Stimulated activated naive CD4-positive, alpha-beta T cell treated with Interleukin-2 at 50 U/mL for 16 hours (primary cell): ENCODE measurements at regions not wholly inside any gene's neighbourhood (a gene's known extent, or its start where the extent isn't known, plus 50 kb on each side); places are given as distances from the start of the nearest gene placed in this dataset.

ENCODE experiments used
- DNase-seq: peaks from one replicate; lab custom pipeline; 2025; lab: John Stamatoyannopoulos, UW

DNA sequence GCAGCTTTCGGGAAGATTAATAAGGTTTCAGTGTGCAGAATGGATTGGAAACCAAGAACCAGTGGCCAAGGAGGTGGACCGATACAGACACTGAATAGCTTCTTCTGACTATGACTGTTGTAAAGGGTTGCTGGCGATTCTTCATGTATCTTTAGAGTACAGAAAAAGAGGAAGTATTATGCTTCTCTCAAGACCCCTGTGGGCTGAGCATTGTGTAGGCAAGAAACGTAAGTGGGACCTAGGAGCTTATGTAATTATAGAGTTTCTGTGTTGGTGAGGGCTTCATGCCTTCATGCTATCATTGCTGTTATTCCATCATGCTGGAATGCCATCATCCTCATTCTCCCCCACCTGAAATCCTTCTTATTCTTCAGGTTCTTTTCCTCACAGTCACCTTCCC, 105.4 kb upstream of the AKIRIN2 start:
- DNase-seq = no peak

DNA sequence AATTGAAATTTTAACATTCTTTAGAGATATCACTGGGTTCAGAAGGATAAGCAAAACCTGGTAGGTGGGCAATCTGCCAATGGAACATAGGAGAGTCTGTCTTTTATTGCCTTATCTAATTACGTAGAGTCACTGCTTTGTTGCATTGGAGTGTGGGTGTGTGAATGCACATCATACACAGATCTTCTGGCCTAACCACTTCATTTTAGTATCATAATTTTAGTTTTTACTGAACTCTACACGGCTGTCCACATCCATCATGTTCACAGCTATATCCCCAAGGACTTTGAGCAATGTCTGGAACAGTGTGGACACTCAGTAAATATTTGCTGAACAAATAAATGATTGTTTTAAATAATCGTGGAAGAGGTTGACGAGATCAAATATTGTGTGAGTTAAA, 104.6 kb upstream of the AKIRIN2 start:
- DNase-seq = no peak

DNA sequence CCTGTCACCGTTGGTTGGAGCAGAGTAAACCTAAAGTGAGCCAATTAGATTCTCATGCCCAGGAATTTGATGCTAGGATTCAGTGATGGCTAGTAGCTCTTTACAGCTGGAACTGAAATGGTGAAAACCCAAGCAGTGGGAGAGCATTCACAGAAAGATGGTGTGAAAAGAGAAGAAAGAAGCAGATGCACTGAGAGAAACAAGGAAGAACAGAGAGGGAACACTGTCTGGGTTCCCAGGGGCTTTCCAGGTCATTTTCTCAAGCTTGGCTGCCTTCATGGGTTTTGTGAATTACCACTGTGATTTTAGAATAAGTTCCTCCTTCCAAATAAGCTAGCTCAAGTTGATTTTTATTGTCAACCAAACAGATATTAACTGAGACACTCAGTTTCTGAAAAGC, 104.1 kb upstream of the AKIRIN2 start:
- DNase-seq = no peak

DNA sequence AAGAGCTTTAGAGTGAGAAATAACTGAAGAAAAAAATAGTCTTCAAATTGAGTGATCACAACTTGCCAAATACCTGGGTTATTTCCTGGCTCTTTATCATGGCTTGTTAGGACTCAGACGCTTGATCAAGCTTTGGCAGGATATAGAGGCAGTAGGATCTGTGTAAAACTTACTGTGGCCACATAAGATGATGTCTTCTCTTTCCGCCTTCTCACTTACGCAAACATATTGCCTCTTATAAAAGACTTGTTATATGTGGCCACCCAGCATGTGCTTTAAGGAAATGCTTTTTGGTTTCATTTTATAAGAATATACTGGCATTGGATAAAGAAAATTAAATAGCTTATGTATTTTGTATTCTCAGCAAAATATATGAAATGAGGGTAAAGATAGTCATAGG, 101.8 kb upstream of the AKIRIN2 start:
- DNase-seq = no peak

DNA sequence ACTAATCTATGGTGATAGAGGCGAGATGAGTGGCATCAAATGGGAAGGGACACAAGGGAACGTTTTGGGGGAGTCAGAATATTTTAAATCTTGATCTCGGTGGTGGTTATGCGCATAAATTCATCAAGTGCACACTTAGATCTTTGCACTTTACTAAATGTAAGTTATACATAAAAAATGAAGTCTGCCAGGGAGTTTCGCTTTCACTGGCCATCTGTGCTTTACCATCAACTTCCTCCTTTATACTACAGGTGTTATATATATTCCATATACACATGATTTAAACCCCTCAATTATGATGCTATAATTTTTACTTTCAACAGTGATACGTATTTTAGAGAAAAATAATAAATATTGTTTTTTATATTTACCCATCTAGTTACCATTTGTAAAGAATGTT, 97.6 kb upstream of the AKIRIN2 start:
- DNase-seq = no peak

DNA sequence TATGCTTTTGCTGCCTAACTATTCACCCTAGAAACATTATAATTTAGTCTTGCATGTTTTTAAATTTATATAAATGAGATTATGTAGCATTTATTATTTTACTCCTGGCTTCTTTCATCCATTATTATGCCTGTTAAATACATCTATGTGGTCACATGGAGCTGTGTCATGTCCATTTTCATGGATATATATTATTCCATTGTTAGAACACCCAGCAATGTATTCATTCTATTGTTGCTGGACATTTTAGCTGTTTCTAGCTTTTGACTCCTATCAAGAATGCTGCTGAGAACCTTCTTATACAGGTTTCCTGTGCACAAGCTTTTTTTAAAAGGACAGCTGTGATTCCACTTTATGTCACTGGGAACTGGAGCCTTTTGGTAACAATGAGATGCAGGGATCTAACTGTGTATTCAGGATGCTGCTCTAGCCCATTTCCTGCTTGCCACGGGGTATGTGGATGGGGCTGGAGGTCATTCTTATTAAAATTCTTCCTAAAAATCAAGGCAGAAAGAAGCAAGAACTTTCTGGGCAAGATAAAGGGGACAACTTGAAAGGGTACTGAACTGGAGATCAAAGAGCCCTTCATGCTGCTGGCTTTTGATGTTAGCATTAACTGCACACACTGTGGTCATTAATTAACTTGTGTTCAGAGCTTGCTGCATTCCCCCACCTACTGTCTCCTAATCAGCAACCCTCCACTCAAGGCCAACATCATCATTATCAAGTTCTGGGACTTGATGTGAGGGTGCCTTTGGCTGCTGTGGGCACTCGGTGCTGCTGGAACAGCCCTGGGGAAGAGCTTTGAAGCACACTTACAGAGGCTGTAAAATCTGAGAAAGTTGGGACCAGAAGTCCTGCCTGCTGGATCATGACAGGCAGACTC, 96.6 kb upstream of the AKIRIN2 start:
- DNase-seq = no peak

DNA sequence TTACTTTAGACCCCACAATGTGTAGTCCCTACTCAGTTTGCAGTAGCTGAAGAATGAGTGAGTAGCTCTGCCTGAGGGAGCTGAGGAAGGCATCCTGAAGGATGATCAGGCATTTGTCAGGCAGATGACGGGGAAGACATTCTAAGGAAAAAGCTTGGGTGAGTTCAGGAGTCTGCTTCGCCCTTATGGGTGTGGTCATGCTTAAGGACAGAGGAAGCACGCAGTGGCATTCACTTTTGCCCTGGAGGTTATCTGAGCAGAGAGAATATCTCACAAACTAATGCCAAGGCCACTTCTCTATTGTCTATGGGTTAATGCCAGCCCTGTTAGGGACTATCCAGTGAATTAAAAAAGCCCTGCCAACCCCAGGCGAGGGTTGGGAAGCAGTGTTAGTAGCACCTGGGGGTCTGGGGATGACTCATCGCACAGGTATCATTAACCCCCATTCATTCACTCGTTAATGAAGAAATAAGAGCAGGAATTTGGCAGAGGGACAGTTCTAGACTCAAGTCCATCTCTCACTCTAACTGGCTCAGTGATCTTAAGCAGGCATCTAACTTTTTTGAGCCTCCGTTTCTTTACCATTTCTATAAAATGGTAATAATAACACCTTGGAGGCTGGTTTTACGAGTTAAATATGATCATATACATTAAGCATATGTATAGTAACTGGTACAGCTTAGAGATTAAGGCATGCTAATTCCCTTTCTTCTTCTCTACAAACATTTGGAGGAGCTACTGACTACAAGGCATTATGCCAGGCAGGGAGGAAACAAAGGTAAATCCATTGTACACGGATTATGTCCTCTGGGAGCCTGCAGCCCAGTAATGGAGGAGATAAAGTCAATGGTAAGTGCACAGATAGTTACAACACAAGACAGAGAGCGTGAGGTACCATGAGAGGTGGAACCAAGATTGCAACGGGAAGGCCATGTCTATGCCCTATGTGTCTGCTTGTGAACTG, 93.2 kb upstream of the AKIRIN2 start:
- DNase-seq = no peak

DNA sequence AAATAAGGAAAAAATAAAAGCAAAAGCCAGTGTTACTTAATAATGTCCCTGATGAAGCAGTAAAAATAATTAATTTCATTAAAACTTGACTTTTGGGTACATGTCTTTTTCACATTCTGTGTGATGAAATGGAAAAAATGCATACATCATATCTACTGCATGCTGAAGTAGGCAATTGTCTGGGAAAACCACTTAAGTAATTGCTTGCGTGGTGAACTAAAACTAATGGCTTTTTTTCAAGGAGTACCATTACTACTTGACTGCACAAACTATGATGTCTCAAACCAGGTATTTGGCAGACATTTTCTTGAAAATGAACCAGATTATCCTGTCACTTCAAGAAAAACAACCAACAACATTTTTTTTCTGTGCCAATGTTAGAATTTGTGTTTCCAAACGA, 91.3 kb upstream of the AKIRIN2 start:
- no peak for DNase-seq

DNA sequence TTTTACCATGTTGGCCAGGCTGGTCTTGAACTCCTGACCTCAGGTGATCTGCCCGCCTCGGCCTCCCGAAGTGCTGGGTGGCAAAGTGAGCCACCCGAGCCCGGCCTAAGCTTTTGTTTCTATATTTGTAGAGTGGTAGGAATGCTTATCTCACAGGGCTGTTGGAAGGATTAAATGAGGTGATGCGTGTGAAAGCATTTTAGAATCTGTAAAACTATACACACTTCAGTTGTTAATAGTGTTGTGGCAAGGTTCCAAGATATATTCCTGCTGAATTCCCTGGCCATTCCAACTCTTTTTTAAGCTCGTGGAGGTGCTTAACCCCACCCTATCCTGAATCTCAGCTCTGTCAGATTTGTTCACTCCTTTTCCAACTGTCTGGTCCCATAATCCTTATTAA, 89.9 kb upstream of the AKIRIN2 start:
- no peak for DNase-seq

DNA sequence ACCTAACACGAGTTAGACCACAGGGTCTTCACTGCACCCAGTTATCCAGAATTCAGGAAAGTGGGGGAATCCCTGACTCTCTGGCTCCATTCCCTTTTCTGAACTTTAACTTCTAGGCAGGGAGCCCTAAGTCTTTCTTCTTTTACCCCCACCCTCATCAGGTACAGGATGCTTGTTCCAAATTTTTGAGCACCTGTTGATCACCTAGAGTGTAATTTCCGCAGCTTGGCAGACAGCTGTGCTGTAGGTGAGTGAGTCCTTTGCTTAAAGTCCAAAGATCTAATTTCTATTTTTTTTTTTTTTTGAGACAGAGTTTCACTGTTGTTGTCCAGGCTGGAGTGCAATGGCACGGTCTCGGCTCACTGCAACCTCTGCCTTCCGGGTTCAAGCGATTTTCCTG, 89.5 kb upstream of the AKIRIN2 start:
- DNase-seq = no peak

DNA sequence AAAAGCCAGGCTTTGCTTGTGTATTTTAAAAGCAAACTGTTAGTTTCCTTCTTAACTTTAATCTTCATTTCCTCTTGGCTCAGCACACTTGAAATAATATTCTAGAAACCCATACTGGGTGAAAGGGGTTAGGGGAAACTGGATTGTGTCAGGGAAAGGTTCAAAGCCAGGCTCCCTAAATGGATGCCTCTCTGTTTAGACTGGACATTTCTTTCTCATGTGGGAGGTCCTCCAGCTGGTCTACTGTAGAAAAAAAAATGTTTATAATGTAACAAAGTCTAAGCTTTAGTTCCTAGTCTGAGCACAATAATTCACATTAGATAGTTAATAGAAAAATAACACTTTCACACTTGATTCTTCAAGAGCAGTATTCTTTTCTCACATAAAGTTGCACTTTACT, 89.0 kb upstream of the AKIRIN2 start:
- no peak for DNase-seq

DNA sequence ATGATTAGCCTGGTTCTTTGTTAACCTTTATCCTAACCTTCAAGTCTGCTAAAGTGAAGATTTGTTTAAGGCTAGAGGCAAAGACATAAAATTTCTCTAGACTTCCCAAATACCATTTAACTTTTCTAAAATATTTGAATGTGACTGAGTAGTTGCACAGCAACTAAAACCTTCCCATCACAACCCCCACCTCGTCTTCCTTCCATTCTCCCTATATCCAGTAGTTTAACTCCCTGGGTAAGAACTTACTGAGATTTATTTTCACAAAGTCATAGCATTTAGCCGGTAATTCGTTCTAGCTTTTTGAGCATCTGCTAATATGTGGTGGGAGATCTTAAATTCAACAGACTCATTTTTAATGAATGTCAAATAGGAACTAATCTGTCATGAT, 87.9 kb upstream of the AKIRIN2 start:
- no peak for DNase-seq

DNA sequence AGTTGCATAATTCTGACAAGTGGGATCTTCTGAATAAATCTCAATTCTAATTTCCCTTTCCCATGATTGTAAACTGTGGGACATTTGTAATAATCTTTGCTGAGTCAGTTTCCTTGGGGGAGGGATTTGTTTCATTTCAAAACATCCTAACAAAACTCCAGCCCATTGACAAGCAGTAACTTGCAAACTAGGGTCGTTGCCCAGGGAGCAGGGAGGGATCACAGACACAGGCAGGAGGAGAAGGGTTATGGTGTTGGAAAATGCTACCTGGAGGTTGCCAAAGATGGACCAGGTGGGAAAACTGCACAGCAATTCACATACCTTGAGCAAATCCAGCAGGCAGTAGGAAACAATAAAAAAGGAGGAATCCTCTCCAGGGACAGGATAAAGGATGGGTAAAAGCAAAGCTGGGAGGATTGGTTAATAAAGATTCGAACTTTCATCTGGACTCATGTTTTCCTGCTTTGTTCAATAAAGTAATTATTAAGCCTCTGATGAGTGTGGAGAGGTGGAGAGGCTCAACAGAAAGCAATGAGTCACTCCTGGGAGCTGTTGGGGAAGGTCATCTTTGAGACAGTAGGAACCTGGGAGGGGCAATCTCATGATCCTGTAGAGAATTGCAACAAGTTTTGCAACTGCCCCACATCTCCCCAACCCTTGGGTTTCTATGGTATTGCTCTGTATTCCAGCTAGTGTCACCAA, 87.3 kb upstream of the AKIRIN2 start:
- no peak for DNase-seq

DNA sequence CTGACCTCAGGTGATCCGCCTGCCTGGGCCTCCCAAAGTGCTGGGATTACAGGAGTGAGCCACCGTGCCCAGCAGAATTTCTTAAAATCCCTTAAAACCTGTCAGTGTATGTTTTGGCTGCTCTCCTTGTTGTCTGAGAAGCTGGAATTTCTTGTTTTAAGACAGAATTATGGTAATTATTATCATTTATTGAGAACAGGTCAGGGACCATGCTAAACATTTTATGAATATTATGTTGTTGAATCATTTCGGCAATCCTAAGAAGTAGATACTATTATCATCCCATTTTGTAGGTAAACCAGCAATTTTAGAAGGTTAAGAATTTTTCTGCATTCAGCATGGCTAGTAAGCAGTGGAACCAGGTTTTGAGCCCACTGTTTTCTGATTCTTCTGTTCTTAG, 86.1 kb upstream of the AKIRIN2 start:
- DNase-seq = no peak

DNA sequence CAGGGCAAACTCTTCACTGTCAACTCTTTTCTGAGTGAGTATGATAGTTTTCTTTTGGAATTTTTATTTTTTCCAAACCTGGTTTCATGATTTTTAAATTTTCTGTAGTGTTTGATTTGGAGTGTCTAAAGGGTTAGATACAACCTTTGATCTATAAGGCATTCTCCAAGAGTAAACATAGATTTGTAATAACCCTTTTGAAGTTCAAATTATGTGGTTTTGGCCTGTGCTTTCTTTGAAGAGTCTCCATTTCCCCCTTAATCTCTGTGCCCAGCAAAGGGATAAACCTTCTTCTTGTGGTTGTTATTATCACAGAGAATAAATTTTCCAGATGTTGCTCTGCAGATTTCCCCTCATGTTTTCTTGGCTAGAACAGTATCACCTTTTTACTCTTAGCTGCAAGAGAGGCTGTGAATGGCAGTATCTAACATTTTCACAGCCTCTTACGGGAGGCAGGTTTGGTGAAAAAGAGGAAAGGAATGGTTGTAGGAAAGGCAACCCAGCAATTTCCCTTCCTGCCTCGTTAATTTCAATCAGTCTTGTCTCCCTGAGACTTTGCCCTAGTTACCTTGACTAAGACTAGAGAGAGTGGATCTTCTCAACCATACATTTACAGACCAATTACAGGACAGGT, 83.3 kb upstream of the AKIRIN2 start:
- no peak for DNase-seq

DNA sequence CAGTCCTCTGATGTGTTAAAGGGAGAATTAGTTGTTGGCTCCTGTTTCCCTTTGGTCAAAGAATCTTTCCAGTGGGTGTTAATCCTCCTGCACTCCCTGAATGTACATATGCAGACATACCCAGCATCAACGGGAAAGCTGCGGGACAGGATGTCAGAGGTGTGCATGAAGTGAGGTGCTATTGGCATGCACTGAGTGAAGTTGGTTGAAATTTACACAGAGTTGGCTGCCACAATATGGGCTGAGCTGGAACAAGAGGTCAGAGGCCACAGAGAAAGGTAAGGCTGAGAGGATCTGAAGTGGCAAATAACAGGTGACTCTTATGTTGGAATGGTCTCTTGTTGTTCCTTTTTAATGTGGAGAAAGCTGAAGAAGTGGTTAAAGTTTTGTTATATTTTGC, 82.7 kb upstream of the AKIRIN2 start:
- no peak for DNase-seq

DNA sequence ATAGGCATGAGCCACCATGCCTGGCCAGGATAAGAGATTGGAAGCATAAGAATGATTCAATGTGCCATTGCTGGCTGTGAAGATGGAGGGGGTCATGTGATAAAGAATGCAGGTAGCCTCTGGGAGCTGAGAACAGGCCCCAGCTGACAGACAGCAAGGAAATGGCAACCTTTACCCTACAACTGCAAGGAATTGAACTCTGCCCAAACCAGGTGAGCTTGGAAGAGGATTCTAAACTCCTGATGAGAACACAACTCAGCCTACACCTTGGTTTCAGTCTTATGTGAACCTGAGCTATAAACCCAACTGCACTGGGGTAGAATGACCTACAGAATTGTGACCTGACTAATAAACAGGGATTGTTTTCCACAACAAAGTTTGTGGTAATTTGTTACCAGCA, 82.0 kb upstream of the AKIRIN2 start:
- no peak for DNase-seq

DNA sequence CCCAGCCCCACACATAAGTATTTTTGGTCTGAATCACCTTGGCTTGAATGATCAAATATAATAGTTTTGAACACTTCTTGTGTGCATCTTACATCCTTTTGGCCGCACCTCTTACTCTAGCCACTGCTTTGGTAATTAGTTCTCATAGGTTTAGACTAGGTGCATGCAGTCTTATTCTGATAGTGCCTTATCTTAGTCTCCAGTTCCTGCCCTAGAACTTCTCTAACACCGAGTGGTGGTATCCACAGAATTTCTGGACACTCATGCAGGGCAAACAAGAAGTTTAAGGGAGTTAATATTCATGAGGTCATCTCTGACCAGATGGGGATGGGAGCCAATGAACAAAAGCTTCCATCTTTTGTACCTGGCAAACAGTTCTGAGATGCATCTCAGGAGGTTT, 77.5 kb upstream of the AKIRIN2 start:
- no peak for DNase-seq

DNA sequence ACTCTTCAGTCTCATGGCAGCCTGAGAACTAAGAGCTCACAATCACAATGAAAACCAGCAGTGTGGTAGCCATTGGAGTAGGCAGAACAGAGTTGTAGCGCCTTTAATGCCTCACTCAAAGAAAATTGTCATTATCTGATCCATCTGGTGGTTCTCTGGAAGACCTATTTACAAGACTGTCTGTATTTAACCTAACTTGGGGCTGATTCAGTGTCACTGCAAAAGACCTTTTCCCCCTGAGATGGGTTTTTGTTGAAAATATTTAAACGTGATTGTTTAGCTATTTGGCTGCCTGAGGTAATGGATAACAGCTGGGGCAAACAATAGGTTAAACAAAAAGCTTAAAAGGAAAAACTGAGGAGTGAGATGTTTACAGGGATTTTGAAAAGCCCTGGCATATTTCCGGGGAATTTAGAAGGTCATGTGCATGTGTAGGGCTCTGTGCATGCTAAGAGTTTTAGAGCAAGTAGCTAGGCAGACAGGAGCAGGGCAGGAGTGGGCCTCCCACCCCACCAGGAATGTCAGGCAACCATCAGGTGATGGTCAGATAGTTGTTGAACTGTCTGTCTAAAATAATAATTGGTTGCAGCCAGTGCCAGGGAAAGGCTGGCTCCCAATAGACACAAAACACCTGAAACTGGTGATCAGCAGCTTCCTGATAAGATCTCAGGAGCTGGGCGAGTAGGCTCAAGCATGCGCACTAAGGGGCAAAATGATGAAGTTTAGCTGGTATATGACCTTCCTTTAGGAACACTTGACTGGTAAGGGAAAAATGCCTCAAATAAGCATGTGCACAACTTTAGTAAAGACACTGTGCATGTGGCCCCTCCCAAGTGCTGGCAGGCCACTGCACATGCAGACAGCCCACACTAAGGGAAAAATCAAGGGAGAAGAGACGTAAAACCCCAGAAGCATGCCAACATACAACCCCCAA, 70.8 kb upstream of the AKIRIN2 start:
- DNase-seq = no peak

DNA sequence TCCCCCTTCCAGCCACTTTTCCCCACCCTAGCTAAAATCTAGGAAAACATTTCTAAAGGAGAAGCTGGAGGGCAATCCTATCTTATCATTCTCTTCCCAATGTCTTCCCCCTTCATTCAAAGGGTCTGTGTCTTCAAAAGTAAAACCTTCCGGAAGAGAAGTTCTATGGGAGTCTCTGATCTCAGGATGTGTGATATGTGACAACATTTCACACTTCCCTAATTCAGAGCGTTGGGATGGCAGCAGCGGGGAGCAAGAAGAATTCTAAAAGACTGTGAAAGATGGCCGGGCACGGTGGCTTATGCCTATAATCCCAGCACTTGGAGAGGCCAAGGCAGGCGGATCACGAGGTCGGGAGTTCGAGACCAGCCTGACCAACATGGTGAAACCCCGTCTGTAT, 65.4 kb upstream of the AKIRIN2 start:
- no peak for DNase-seq

DNA sequence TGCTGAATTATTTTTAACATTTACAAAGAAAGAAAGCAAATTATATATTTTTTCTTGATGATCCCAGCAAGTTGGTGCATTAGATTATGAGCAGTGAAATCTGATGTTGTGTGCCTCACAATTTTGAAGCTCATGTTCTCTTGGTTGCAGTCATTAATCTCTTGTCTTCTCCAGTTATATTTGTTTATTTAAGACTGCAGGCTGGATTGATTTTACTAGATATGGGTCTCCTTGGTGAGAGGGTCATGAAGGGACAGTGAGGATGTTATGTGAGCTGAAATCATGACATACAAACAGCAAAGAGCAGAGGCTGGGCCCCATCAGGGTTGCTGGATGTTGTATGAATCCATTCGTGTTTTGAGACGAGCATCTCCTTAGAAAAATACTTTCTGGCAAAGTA, 64.2 kb upstream of the AKIRIN2 start:
- DNase-seq = no peak
